Stimulated activated CD8-positive, alpha-beta memory T cell treated with anti-CD3 and anti-CD28 coated beads, Interleukin-7, amount 100 ng/mL, for 1 hour (primary cell): ENCODE measurements at regions not wholly inside any gene's neighbourhood (a gene's known extent, or its start where the extent isn't known, plus 50 kb on each side); places are given as distances from the start of the nearest gene placed in this dataset.

ENCODE experiments used
- DNase-seq, 2 donors: peaks; one replicate each; pipeline ENCODE4 v3.0.0-alpha.2; 2020; ENCODE audit warnings: low read depth in 2 of 2

DNA sequence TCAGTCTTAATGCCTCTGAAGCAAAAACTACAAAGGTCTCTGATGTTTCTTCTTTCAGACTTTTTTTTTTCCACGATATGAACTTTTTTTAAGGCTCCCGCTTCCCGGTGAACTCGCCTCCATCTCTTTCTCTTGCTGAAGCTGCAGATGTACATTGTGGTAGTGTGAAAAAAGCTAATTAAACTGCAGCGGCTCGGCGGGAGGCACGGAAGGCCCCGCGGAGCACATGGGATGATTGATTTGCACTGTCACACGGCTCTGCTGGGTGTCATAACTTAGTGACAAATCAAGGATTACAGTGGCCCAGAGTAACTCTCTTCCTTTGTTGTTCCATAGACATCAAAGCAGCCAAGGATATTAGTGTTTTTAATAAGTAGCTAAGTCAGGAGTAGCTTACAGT, 196.3 kb downstream of the AXIN2 start:
- DNase-seq = no peak

DNA sequence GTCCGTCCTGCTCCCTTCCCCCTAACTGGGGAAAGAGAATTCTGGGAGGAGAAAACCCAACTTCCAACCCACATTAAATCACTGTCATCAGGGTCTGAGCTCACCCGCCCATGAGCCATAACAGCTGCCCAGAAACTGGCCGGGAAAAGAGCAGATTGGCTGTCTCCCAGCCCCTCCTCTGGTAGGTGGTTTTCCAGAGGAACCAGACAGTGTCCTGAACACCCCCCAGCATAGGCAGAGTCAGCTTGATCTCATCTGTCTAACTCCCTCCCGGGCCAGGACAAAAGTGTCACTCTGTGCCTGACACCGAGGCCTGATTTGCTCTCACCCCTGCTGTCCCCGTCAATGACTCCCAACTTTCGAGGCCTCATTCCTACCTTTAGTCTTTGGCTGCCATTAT, 197.0 kb downstream of the AXIN2 start:
- DNase-seq = no peak

- no peak for DNase-seq
Observed at GRCh38 chr17:65362826-65363225, 198.6 kb downstream of the AXIN2 start.

DNA sequence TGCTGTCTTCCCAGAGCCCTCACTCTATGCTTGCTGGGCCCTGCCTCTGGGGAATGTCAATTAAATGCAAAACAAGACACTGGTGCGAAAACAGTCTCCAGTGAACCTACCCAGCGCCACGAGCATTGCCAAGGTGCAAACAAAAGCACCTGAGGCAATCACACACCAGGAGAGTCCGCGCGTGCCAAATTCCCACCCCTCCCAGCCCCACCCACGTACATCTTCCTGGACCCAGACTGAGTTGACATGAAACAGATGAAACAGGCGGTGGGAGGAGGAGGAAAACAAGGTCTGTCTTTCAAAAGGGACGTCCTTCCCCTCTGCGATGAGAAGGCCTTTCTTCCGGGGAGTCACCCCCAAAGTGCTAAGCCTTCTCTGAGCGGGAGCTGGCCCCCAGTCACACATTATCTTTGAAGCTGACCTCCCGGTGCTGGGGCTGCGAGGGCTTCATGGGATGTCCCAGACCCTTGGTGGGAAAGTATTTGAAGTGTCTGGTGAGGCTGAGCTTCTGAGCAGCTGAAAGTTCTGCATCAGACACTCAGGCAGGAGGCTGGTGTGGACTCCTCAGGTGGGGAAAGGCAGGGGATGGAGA, 200.4 kb downstream of the AXIN2 start:
- DNase-seq = no peak

- DNase-seq = no peak
Observed at GRCh38 chr17:65359016-65359415, 202.4 kb downstream of the AXIN2 start.

DNA sequence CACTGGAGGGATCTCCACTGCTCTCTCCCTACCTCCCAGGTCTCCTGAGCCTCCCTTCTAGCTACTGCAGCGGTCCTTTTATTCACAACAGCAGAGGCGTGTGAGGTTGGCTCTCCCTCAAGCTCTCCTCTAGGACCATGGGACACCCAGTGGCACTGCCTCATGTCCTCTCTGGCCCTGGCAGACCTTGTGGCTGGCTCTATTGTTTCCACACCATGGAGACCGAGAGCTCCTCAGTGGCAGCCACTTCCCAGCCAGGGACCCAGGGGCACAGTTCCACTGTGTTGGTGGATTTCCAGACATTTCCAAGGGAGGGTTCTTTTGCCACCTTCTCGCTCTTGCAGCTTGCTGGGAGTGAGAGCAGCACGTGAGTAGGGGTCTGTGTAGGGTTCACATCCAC, 204.9 kb downstream of the AXIN2 start:
- DNase-seq = no peak

DNA sequence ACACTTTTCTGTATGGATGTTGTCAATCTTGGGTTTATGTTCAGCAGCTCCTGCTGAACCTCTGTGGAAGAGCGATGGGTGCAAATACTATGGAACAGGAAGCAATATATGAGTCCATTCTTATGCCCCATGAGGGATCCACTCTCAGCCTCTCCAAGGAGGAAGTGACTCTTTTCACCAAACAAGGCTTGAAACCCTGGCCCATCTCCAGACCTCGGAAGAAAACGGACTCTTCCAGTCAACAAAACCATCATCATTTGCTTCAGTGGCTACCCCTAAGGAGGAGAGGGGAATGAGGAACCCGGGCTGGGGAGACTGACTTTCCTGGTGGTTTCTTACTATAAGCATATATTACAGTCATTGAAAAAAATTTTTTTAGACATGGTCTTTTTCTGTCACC, 206.2 kb downstream of the AXIN2 start:
- no peak for DNase-seq

- no peak for DNase-seq
Observed at GRCh38 chr17:65349916-65350315, 211.5 kb downstream of the AXIN2 start.

DNA sequence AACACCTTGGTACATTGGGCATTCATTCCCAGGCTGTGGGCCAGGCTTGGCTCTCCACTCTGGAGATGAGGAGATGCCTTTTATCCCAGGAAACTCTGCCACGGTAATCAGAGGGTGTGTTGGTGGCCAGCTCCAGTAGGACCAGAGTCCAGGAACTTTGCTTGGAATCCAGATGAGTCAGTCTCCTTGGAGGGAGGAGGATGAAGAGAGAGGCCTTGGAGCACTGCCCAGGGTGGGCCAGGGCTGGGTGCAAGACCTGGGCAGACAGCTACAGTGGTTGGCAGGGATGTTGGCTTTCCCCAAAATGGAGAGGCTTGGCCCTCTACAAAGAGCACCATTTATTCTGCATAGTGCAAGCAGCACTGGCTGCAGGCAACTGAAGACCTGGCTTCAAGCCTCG, 209.0 kb downstream of the RGS9 start:
- DNase-seq = no peak

DNA sequence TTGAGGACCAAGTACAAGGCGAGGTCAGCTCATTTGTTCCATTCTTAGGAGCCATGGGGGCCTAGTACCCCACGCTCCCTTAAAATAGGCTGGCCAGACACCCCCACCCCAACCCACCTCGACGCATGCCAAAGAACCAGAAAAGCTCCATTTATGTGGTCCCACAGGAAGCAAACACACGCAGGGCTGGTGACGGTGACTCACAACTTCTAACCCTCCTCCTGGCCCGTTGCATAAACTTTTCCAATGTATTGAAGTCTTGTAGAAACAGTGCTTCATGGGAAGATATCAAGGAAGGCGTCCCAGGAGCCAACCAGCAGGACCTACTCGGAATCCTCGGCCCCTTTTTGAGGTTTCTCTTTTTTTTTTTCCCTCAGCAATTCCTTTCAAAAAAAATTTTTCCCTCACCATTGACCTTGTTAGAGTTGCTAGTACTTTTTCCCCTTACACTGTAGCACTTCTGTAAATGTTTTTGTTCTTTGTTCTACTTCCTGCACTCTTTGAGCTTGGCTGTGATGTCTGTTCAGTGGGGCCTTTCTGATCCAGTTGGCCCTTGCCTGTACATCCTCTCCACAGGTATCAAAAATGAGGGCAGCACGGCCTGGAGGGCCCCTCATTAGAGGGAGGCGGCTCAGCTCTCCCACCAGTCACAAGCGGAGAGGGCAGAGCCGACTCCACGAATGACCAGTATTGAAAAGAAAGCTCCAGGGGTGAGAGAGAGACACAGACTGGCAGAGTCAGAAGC, 208.3 kb downstream of the RGS9 start:
- no peak for DNase-seq

DNA sequence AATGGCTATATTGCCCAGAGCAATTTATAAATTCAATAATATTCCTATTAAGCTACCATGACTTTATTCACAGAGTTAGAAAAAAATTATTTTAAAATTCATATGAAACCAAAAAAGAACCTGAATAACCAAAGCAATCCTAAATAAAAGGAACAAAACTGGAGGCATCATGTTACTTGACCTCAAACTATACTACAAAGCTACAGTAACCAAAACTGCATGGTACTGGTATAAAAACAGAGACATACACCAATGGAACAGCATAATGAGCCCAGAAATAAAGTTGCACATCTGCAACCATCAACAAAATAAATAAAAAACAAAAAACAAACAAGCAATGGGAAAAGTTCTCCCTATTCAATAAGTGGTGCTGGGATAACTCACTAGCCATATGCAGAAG, 203.2 kb downstream of the RGS9 start:
- DNase-seq = no peak

DNA sequence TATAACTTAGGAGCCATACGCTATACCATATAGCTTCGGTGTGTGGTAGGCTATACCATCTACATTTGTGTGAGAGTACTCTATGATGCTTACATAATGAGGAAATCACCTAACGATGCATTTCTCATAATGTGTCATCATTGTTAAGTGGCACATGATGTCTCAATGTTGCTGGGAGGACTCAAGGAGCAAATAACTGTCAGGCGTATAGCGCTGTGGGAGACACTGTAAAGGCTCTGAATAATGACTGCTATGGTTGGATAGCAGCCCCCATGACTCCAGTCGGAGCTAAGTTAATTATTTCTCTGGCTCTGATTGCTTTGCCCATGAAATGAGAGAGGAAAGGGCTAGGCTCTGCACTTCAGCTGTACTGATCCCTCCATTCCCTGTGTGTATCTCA, 197.2 kb downstream of the RGS9 start:
- DNase-seq = no peak

GRCh38 chr17:65332779-65333178, 195.6 kb downstream of the RGS9 start:
- DNase-seq = no peak

- DNase-seq = no peak
Observed at GRCh38 chr17:65332375-65332774, 195.2 kb downstream of the RGS9 start.

- DNase-seq = no peak
Observed at GRCh38 chr17:65328567-65328966, 191.4 kb downstream of the RGS9 start.

DNA sequence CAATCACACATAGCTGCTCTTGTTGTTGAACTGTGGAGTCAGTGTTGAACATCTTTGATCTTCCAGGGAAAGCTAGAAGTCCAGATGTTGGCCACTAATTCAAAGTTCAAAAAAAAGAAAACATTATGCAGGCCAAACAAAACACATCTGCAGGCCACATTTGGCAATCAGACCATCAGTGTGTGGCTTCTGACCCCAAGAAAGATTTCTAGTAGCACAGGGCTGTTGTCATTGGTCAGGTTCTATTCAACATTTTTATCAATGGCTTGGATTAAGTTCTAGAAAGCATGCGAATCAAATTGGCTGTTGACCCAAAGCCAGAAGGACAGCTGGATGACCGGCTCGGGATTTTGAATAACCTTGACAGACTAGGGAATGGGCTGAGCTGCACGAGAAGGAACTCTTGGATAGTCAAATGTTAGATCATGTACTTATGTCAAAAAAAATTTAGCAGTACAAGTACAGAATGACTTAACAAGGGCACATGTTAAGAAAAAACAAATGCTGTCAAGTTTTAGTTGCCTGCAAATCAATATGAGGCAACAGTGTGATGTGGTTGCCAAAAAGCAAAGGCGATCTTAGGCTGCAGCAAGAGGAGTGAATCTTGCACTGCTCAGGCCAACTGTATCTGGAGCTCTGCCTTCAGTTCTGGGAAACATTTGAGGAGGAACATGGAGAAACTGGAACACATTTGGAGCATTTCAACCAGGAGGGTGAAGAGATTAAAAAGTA, 187.6 kb downstream of the RGS9 start:
- DNase-seq = no peak

- no peak for DNase-seq
Observed at GRCh38 chr17:65323049-65323448, 185.9 kb downstream of the RGS9 start.

GRCh38 chr17:65320820-65321219, 183.7 kb downstream of the RGS9 start:
- no peak for DNase-seq

GRCh38 chr17:65314212-65314611, 177.0 kb downstream of the RGS9 start:
- no peak for DNase-seq

- no peak for DNase-seq
Observed at GRCh38 chr17:65312718-65313377, 175.7 kb downstream of the RGS9 start.

GRCh38 chr17:65311261-65311660, 174.1 kb downstream of the RGS9 start:
- DNase-seq = no peak

- no peak for DNase-seq
Observed at GRCh38 chr17:65307961-65308316, 170.8 kb downstream of the RGS9 start.
